Raji (cell line): ENCODE measurements at regions not wholly inside any gene's neighbourhood (a gene's known extent, or its start where the extent isn't known, plus 50 kb on each side); places are given as distances from the start of the nearest gene placed in this dataset.

Experiments used
- POLR2A ChIP-seq: IDR thresholded peaks from 2 replicates; pipeline ENCODE4 v1.6.1; 2011; ENCODE audit warnings: low read depth, low read length, control low read depth; ENCODE audit not compliant: insufficient read depth

- no peak for TF ChIP-seq POLR2A
Measured at GRCh38 chr18:46297621-46298020, 193.4 kb downstream of the HAUS1 start.

- TF ChIP-seq POLR2A = no peak
Measured at GRCh38 chr18:46298511-46298910, 194.3 kb downstream of the HAUS1 start.

GRCh38 chr18:46299465-46300008 lies 195.4 kb downstream of the HAUS1 start:
- TF ChIP-seq POLR2A = no peak

GRCh38 chr18:46301081-46301480 lies 196.9 kb downstream of the HAUS1 start:
- no peak for TF ChIP-seq POLR2A

- no peak for TF ChIP-seq POLR2A
Measured at GRCh38 chr18:46301571-46301970, 197.4 kb downstream of the HAUS1 start.

- TF ChIP-seq POLR2A = no peak
Measured at GRCh38 chr18:46302528-46303485, 198.6 kb downstream of the HAUS1 start.

GRCh38 chr18:46310258-46310657 lies 206.1 kb downstream of the HAUS1 start:
- TF ChIP-seq POLR2A = no peak

GRCh38 chr18:46310675-46311345 lies 206.6 kb downstream of the HAUS1 start:
- no peak for TF ChIP-seq POLR2A

- no peak for TF ChIP-seq POLR2A
Measured at GRCh38 chr18:46311491-46311890, 207.3 kb downstream of the HAUS1 start.

- TF ChIP-seq POLR2A = no peak
Measured at GRCh38 chr18:46312221-46312620, 208.0 kb downstream of the HAUS1 start.

- no peak for TF ChIP-seq POLR2A
Measured at GRCh38 chr18:46313521-46313920, 209.3 kb downstream of the HAUS1 start.

GRCh38 chr18:46314011-46314410 lies 209.8 kb downstream of the HAUS1 start:
- TF ChIP-seq POLR2A = no peak

GRCh38 chr18:46315161-46315560 lies 211.0 kb downstream of the HAUS1 start:
- TF ChIP-seq POLR2A = no peak

- TF ChIP-seq POLR2A = no peak
Measured at GRCh38 chr18:46318356-46318755, 214.2 kb downstream of the HAUS1 start.

- no peak for TF ChIP-seq POLR2A
Measured at GRCh38 chr18:46319783-46320182, 215.6 kb downstream of the HAUS1 start.

- TF ChIP-seq POLR2A = no peak
Measured at GRCh38 chr18:46320297-46320696, 216.1 kb downstream of the HAUS1 start.
